ENCODE measurements at regions not wholly inside any gene's neighbourhood (a gene's known extent, or its start where the extent isn't known, plus 50 kb on each side); places are given as distances from the start of the nearest gene placed in this dataset.

DNA sequence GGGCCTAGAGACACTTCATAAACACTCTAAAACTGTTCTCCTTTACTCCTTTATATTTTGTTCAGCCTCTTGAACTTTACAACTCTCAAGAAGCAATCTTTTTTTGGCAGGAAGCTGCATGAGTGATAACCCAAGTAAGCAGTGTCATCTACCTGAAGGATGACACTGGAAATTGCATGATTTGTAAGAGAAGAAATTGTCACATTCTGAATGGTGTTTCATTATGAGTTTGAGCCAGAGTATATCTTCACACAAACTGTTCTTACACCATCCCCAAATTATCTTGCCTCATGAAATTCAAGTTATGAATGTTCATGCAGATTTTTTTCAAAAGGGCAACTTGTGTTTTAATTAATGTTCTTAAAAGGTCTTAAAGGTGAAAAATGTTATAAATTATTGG is 799.3 kb downstream of the TBC1D32 start:
- no peak overlapping the region for H3K27ac ChIP-seq (ENCODE audit: low read depth, low read length)
- no peak overlapping the region for H3K9ac ChIP-seq (ENCODE audit: low read length)
- H3K36me3 ChIP-seq (ENCODE audit: control insufficient read depth, insufficient read depth, low read length): no peaks in the 10 kb centered on the region
- no peaks in the 10 kb centered on the region for H3K27me3 ChIP-seq (ENCODE audit: control insufficient read depth, insufficient read depth, low read length)
- H3K4me1 ChIP-seq (ENCODE audit: control insufficient read depth, insufficient read depth, low read length): no peaks in the 10 kb centered on the region
- H3K4me3 ChIP-seq (ENCODE audit: low read length): no peak overlapping the region

DNA sequence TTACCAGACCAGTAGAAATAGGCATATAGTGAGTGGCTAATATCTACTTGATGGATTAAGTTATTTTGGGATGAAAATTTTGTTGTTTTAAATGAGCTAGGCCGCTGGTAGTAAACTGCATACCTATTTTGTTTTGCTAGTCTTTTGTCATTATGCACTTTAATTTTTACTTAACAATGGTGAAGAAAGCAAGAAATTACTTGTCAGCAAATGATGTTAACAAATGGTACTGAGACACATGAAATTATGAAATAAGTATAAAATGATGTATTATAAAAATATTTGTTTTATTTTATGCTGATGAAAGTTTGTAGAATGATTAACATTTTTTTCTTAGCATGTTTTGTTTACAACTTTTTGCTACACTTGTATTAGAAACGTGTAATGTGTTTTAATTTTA is 807.7 kb downstream of the TBC1D32 start:
- Histone ChIP-seq H3K9ac (ENCODE audit: low read length) (no peak overlapping the region), H3K27ac (ENCODE audit: low read depth, low read length) (no peak overlapping the region), H3K4me3 (ENCODE audit: low read length) (no peak overlapping the region), H3K4me1 (ENCODE audit: control insufficient read depth, insufficient read depth, low read length) (no peaks in the 10 kb centered on the region), H3K36me3 (ENCODE audit: control insufficient read depth, insufficient read depth, low read length) (no peaks in the 10 kb centered on the region), H3K27me3 (ENCODE audit: control insufficient read depth, insufficient read depth, low read length) (no peaks in the 10 kb centered on the region)

GRCh38 chr6:120514544-120514943 is 819.7 kb downstream of the TBC1D32 start:
- Histone ChIP-seq H3K4me1 (ENCODE audit: control insufficient read depth, insufficient read depth, low read length) (no peaks in the 10 kb centered on the region), H3K4me3 (ENCODE audit: low read length) (no peak overlapping the region), H3K9ac (ENCODE audit: low read length) (no peak overlapping the region), H3K36me3 (ENCODE audit: control insufficient read depth, insufficient read depth, low read length) (no peaks in the 10 kb centered on the region), H3K27ac (ENCODE audit: low read depth, low read length) (no peak overlapping the region), H3K27me3 (ENCODE audit: control insufficient read depth, insufficient read depth, low read length) (no peaks in the 10 kb centered on the region)

DNA sequence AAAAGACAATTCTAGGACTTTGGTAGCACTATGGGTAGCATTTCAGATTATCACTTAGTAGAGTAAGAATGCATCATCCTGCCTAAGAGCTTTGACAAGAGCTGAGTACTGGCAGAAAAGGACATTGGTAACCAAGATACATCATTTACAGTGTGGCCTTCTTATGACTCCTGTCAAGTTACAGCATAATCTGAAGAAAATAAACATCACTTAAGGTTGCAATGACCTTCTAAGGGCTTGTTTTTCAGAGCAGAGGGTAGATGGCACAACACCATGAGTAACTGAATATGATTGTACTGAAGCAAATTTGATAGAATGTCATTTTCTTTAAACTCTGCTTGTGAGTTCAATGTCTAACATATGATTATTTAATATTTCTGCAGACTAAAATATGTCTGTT is 822.6 kb downstream of the TBC1D32 start:
- Histone ChIP-seq H3K27ac (ENCODE audit: low read depth, low read length) (no peak overlapping the region), H3K9ac (ENCODE audit: low read length) (no peak overlapping the region), H3K27me3 (ENCODE audit: control insufficient read depth, insufficient read depth, low read length) (no peaks in the 10 kb centered on the region), H3K4me3 (ENCODE audit: low read length) (no peak overlapping the region), H3K36me3 (ENCODE audit: control insufficient read depth, insufficient read depth, low read length) (no peaks in the 10 kb centered on the region), H3K4me1 (ENCODE audit: control insufficient read depth, insufficient read depth, low read length) (no peaks in the 10 kb centered on the region)

- no peak overlapping the region for H3K27ac ChIP-seq (ENCODE audit: low read depth, low read length)
- H3K4me1 ChIP-seq (ENCODE audit: control insufficient read depth, insufficient read depth, low read length): no peaks in the 10 kb centered on the region
- no peaks in the 10 kb centered on the region for H3K36me3 ChIP-seq (ENCODE audit: control insufficient read depth, insufficient read depth, low read length)
- H3K9ac ChIP-seq (ENCODE audit: low read length): no peak overlapping the region
- no peaks in the 10 kb centered on the region for H3K27me3 ChIP-seq (ENCODE audit: control insufficient read depth, insufficient read depth, low read length)
- H3K4me3 ChIP-seq (ENCODE audit: low read length): no peak overlapping the region
These were observed 835.6 kb downstream of the TBC1D32 start for GRCh38 chr6:120498711-120499110.

GRCh38 chr6:120496661-120497060 is 837.6 kb downstream of the TBC1D32 start:
- H3K4me3 ChIP-seq (ENCODE audit: low read length): no peak overlapping the region
- no peaks in the 10 kb centered on the region for H3K4me1 ChIP-seq (ENCODE audit: control insufficient read depth, insufficient read depth, low read length)
- H3K27me3 ChIP-seq (ENCODE audit: control insufficient read depth, insufficient read depth, low read length): no peaks in the 10 kb centered on the region
- H3K9ac ChIP-seq (ENCODE audit: low read length): no peak overlapping the region
- no peaks in the 10 kb centered on the region for H3K36me3 ChIP-seq (ENCODE audit: control insufficient read depth, insufficient read depth, low read length)
- H3K27ac ChIP-seq (ENCODE audit: low read depth, low read length): no peak overlapping the region

DNA sequence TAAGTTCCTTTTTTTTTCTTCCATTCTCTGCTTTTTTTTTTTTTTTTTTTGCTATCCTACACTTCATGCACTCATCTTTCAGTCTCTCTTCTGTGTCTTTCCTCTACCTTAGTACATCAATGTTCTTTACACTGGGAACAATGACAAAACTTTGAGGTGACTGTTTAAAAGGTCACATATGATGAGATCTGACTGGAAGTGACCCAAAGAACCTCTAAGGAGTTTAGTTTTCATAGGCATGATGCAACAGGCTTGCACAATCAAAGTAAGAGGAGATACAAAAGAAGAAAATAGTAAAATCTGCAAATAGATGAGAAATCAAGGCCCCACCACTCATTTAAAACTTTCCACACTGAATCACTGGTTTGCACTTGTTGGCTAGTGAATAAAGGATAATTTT is 840.8 kb downstream of the TBC1D32 start:
- no peaks in the 10 kb centered on the region for H3K36me3 ChIP-seq (ENCODE audit: control insufficient read depth, insufficient read depth, low read length)
- H3K4me3 ChIP-seq (ENCODE audit: low read length): no peak overlapping the region
- H3K27me3 ChIP-seq (ENCODE audit: control insufficient read depth, insufficient read depth, low read length): no peaks in the 10 kb centered on the region
- no peak overlapping the region for H3K9ac ChIP-seq (ENCODE audit: low read length)
- H3K4me1 ChIP-seq (ENCODE audit: control insufficient read depth, insufficient read depth, low read length): no peaks in the 10 kb centered on the region
- no peak overlapping the region for H3K27ac ChIP-seq (ENCODE audit: low read depth, low read length)

GRCh38 chr6:120489941-120490340 is 844.3 kb downstream of the TBC1D32 start:
- Histone ChIP-seq H3K4me3 (ENCODE audit: low read length) (no peak overlapping the region), H3K27me3 (ENCODE audit: control insufficient read depth, insufficient read depth, low read length) (no peaks in the 10 kb centered on the region), H3K4me1 (ENCODE audit: control insufficient read depth, insufficient read depth, low read length) (no peaks in the 10 kb centered on the region), H3K36me3 (ENCODE audit: control insufficient read depth, insufficient read depth, low read length) (no peaks in the 10 kb centered on the region), H3K27ac (ENCODE audit: low read depth, low read length) (no peak overlapping the region), H3K9ac (ENCODE audit: low read length) (no peak overlapping the region)

- H3K27me3 ChIP-seq (ENCODE audit: control insufficient read depth, insufficient read depth, low read length): no peaks in the 10 kb centered on the region
- no peak overlapping the region for H3K9ac ChIP-seq (ENCODE audit: low read length)
- H3K36me3 ChIP-seq (ENCODE audit: control insufficient read depth, insufficient read depth, low read length): no peaks in the 10 kb centered on the region
- H3K27ac ChIP-seq (ENCODE audit: low read depth, low read length): no peak overlapping the region
- no peaks in the 10 kb centered on the region for H3K4me1 ChIP-seq (ENCODE audit: control insufficient read depth, insufficient read depth, low read length)
- H3K4me3 ChIP-seq (ENCODE audit: low read length): no peak overlapping the region
These were observed 850.1 kb downstream of the TBC1D32 start for GRCh38 chr6:120484146-120484545.

GRCh38 chr6:120478650-120479049 is 855.6 kb downstream of the TBC1D32 start:
- Histone ChIP-seq H3K27ac (ENCODE audit: low read depth, low read length) (no peak overlapping the region), H3K36me3 (ENCODE audit: control insufficient read depth, insufficient read depth, low read length) (no peaks in the 10 kb centered on the region), H3K27me3 (ENCODE audit: control insufficient read depth, insufficient read depth, low read length) (no peaks in the 10 kb centered on the region), H3K4me1 (ENCODE audit: control insufficient read depth, insufficient read depth, low read length) (no peaks in the 10 kb centered on the region), H3K4me3 (ENCODE audit: low read length) (no peak overlapping the region), H3K9ac (ENCODE audit: low read length) (no peak overlapping the region)

- no peak overlapping the region for H3K9ac ChIP-seq (ENCODE audit: low read length)
- no peaks in the 10 kb centered on the region for H3K27me3 ChIP-seq (ENCODE audit: control insufficient read depth, insufficient read depth, low read length)
- no peak overlapping the region for H3K27ac ChIP-seq (ENCODE audit: low read depth, low read length)
- no peak overlapping the region for H3K4me3 ChIP-seq (ENCODE audit: low read length)
- H3K36me3 ChIP-seq (ENCODE audit: control insufficient read depth, insufficient read depth, low read length): no peaks in the 10 kb centered on the region
- no peaks in the 10 kb centered on the region for H3K4me1 ChIP-seq (ENCODE audit: control insufficient read depth, insufficient read depth, low read length)
These were observed 860.5 kb downstream of the TBC1D32 start for GRCh38 chr6:120473804-120474203.

- H3K27me3 ChIP-seq (ENCODE audit: control insufficient read depth, insufficient read depth, low read length): no peaks in the 10 kb centered on the region
- no peaks in the 10 kb centered on the region for H3K36me3 ChIP-seq (ENCODE audit: control insufficient read depth, insufficient read depth, low read length)
- H3K27ac ChIP-seq (ENCODE audit: low read depth, low read length): no peak overlapping the region
- no peak overlapping the region for H3K4me3 ChIP-seq (ENCODE audit: low read length)
- H3K4me1 ChIP-seq (ENCODE audit: control insufficient read depth, insufficient read depth, low read length): no peaks in the 10 kb centered on the region
- no peak overlapping the region for H3K9ac ChIP-seq (ENCODE audit: low read length)
These were observed 865.8 kb downstream of the TBC1D32 start for GRCh38 chr6:120468486-120468885.

- no peak overlapping the region for H3K27ac ChIP-seq (ENCODE audit: low read depth, low read length)
- no peak overlapping the region for H3K9ac ChIP-seq (ENCODE audit: low read length)
- H3K27me3 ChIP-seq (ENCODE audit: control insufficient read depth, insufficient read depth, low read length): no peaks in the 10 kb centered on the region
- no peak overlapping the region for H3K4me3 ChIP-seq (ENCODE audit: low read length)
- H3K36me3 ChIP-seq (ENCODE audit: control insufficient read depth, insufficient read depth, low read length): no peaks in the 10 kb centered on the region
- no peaks in the 10 kb centered on the region for H3K4me1 ChIP-seq (ENCODE audit: control insufficient read depth, insufficient read depth, low read length)
These were observed 882.8 kb downstream of the TBC1D32 start for GRCh38 chr6:120451508-120451907.

Data from rectal smooth muscle tissue (tissue), 1 donor.